HepG2 (cell line): ENCODE measurements at regions not wholly inside any gene's neighbourhood (a gene's known extent, or its start where the extent isn't known, plus 50 kb on each side); places are given as distances from the start of the nearest gene placed in this dataset.

Experiments
- ARNT ChIP-seq: fragments of 450-650 bp; IDR thresholded peaks from 2 replicates; pipeline ENCODE4 v1.6.1; 2017
- HIC2 ChIP-seq: sonication (generic); formaldehyde crosslinking; IDR thresholded peaks from 2 replicates; pipeline ENCODE4 v1.9.0; 2022; ENCODE audit warnings: low read depth, missing genetic modification reagents
- HNRNPUL1 ChIP-seq: fragments of 200-400 bp; formaldehyde crosslinking; IDR thresholded peaks from 2 replicates; pipeline ENCODE4 v1.6.1; 2017; ENCODE audit warnings: low read depth, mild to moderate bottlenecking, low read length, moderate library complexity
- SCMH1 ChIP-seq: sonication (generic); formaldehyde crosslinking; IDR thresholded peaks from 2 replicates; pipeline ENCODE4 v1.9.0; 2021; ENCODE audit warnings: missing genetic modification reagents, mild to moderate bottlenecking, borderline replicate concordance
- SRSF4 ChIP-seq: fragments of 200-400 bp; formaldehyde crosslinking; IDR thresholded peaks from one replicate; pipeline ENCODE4 v1.6.1; 2018; ENCODE audit warnings: mild to moderate bottlenecking, low read depth, low read length, moderate library complexity; ENCODE audit not compliant: poor library complexity, severe bottlenecking
- ZHX2 ChIP-seq, 2 experiments: sonication (generic) in 1 of 2; formaldehyde crosslinking in 1 of 2; IDR thresholded peaks; 2 replicates each; pipeline versions ENCODE4 v1.6.1 to v1.9.0; 2014 to 2022; ENCODE audit warnings: antibody characterized with exemption in 1 of 2, borderline replicate concordance in 1 of 2, inconsistent platforms in 1 of 2, low read depth in 1 of 2, missing genetic modification reagents in 1 of 2
- ZMAT3 ChIP-seq: sonication (generic); formaldehyde crosslinking; conservative IDR thresholded peaks from 2 replicates; pipeline ENCODE4 v1.7.0; 2021; ENCODE audit warnings: missing genetic modification reagents
- ZNF121 ChIP-seq: sonication (generic); formaldehyde crosslinking; IDR thresholded peaks from 2 replicates; pipeline ENCODE4 v1.5.0; 2020; ENCODE audit warnings: mild to moderate bottlenecking, missing genetic modification reagents
- ZNF205 ChIP-seq: IDR thresholded peaks from 2 replicates; pipeline ENCODE4 v1.6.1; 2018; ENCODE audit warnings: missing biosample characterization, missing genetic modification reagents

- TF ChIP-seq ZHX2 (IDR thresholded peaks at IDR 0.05; ENCODE audit: low read depth) (no peak), ZHX2 (CRISPR knock-in tag; IDR thresholded peaks at IDR 0.05; ENCODE audit: borderline replicate concordance) (no peak), SRSF4 (no peak), HNRNPUL1 (no peak), ZNF121 (CRISPR knock-in tag) (no peak), ARNT (no peak), SCMH1 (CRISPR knock-in tag) (no peak), HIC2 (CRISPR knock-in tag) (no peak), ZNF205 (CRISPR knock-in tag) (no peak), ZMAT3 (no peak)
These were observed 297.0 kb downstream of the TCF7L2 start (continued) for GRCh38 chr10:113247050-113247449.
